Retinal pigment epithelial cell (primary cell): ENCODE measurements at regions not wholly inside any gene's neighbourhood (a gene's known extent, or its start where the extent isn't known, plus 50 kb on each side); places are given as distances from the start of the nearest gene placed in this dataset.

Source experiments
- DNase-seq: peaks from one replicate; pipeline ENCODE4 v3.0.0-alpha.2; 2010; ENCODE audit warnings: low read depth
- H3K4me3 ChIP-seq: 2 replicates; pipeline ENCODE4 v1.5.1; 2011; ENCODE audit warnings: mild to moderate bottlenecking, low read length, control low read depth, moderate library complexity
- CTCF ChIP-seq: conservative IDR thresholded peaks from 2 replicates; pipeline ENCODE4 v1.5.1; 2011; ENCODE audit warnings: low read depth, low read length, control low read depth, inconsistent platforms

- TF ChIP-seq CTCF: no peak
- H3K4me3 ChIP-seq: no peak overlapping the region
- DNase-seq: no peak
Observed at GRCh38 chr7:42460148-42460547, 223.1 kb upstream of the GLI3 start.

GRCh38 chr7:42457663-42458062 is 220.7 kb upstream of the GLI3 start:
- no peak for TF ChIP-seq CTCF
- no peak for DNase-seq
- no peak overlapping the region for H3K4me3 ChIP-seq

GRCh38 chr7:42456756-42457276 is 219.8 kb upstream of the GLI3 start:
- no peak for DNase-seq
- no peak for TF ChIP-seq CTCF
- no peak overlapping the region for H3K4me3 ChIP-seq

GRCh38 chr7:42456267-42456666 is 219.3 kb upstream of the GLI3 start:
- no peak for TF ChIP-seq CTCF
- H3K4me3 ChIP-seq: no peak overlapping the region
- no peak for DNase-seq

GRCh38 chr7:42453931-42454361 is 216.9 kb upstream of the GLI3 start:
- no peak overlapping the region for H3K4me3 ChIP-seq
- peak; percentile 64 for DNase-seq
- no peak for TF ChIP-seq CTCF

- no peak for DNase-seq
- no peak overlapping the region for H3K4me3 ChIP-seq
- TF ChIP-seq CTCF: no peak
Observed at GRCh38 chr7:42452356-42452755, 215.3 kb upstream of the GLI3 start.

GRCh38 chr7:42449431-42449830 is 212.4 kb upstream of the GLI3 start:
- no peak for DNase-seq
- H3K4me3 ChIP-seq: no peak overlapping the region
- no peak for TF ChIP-seq CTCF
